GM23248 (cell line): ENCODE measurements at regions not wholly inside any gene's neighbourhood (a gene's known extent, or its start where the extent isn't known, plus 50 kb on each side); places are given as distances from the start of the nearest gene placed in this dataset.

Source experiments
- DNase-seq: peaks from one replicate; pipeline ENCODE4 v3.0.0-alpha.2; 2015
- H2AFZ ChIP-seq: fragments of 200-600 bp; sonication (generic); 2 replicates; pipeline ENCODE4 v1.6.1; 2016; ENCODE audit warnings: antibody characterized with exemption
- H3F3A ChIP-seq: fragments of 200-600 bp; sonication (generic); 2 replicates; pipeline ENCODE4 v1.6.1; 2016; ENCODE audit warnings: mild to moderate bottlenecking, antibody characterized with exemption, mixed run types; ENCODE audit not compliant: insufficient read depth
- H3K27ac ChIP-seq: fragments of 200-600 bp; sonication (generic); 2 replicates; pipeline ENCODE4 v1.5.1; 2016; ENCODE audit warnings: mild to moderate bottlenecking
- H3K27me3 ChIP-seq: fragments of 200-600 bp; sonication (generic); replicated peaks from 2 replicates; pipeline ENCODE4 v1.6.1; 2016; ENCODE audit warnings: mild to moderate bottlenecking; ENCODE audit not compliant: insufficient read depth
- H3K36me3 ChIP-seq: fragments of 200-600 bp; sonication (generic); 2 replicates; pipeline ENCODE4 v1.6.1; 2016; ENCODE audit warnings: low read depth, mild to moderate bottlenecking
- H3K4me1 ChIP-seq: fragments of 200-600 bp; sonication (generic); 2 replicates; pipeline ENCODE4 v1.6.1; 2016; ENCODE audit warnings: mild to moderate bottlenecking; ENCODE audit not compliant: insufficient read depth
- H3K4me2 ChIP-seq: fragments of 200-600 bp; sonication (generic); one replicate; pipeline ENCODE4 v1.6.1; 2016; ENCODE audit warnings: mild to moderate bottlenecking; ENCODE audit not compliant: unreplicated experiment
- H3K4me3 ChIP-seq: fragments of 200-600 bp; sonication (generic); 2 replicates; pipeline ENCODE4 v1.5.1; 2016; ENCODE audit warnings: mild to moderate bottlenecking
- H3K79me2 ChIP-seq: fragments of 200-600 bp; sonication (generic); 2 replicates; pipeline ENCODE4 v1.6.1; 2016; ENCODE audit warnings: mild to moderate bottlenecking; ENCODE audit not compliant: insufficient read depth
- H3K9ac ChIP-seq: fragments of 200-600 bp; sonication (generic); 2 replicates; pipeline ENCODE4 v1.6.1; 2016; ENCODE audit warnings: mild to moderate bottlenecking
- H3K9me2 ChIP-seq: fragments of 200-600 bp; sonication (generic); 2 replicates; pipeline ENCODE4 v1.6.1; 2016; ENCODE audit warnings: mixed run types, mild to moderate bottlenecking, moderate library complexity; ENCODE audit not compliant: insufficient read depth
- H3K9me3 ChIP-seq: fragments of 200-600 bp; sonication (generic); one replicate; pipeline ENCODE4 v1.6.1; 2017; ENCODE audit warnings: low read depth
- H4K20me1 ChIP-seq: fragments of 200-600 bp; sonication (generic); 2 replicates; pipeline ENCODE4 v1.6.0; 2016; ENCODE audit not compliant: insufficient read depth
- EZH2 ChIP-seq: fragments of 200-600 bp; sonication (generic); IDR thresholded peaks from 2 replicates; pipeline ENCODE4 v1.6.1; 2018; ENCODE audit warnings: antibody characterized with exemption, mild to moderate bottlenecking; ENCODE audit not compliant: insufficient read depth, poor library complexity, severe bottlenecking
- EZH2phosphoT487 ChIP-seq: fragments of 200-600 bp; sonication (generic); IDR thresholded peaks from 2 replicates; pipeline ENCODE4 v1.6.1; 2018; ENCODE audit warnings: antibody characterized with exemption, moderate library complexity, mild to moderate bottlenecking, low read depth; ENCODE audit not compliant: insufficient read depth
- WGBS, 2 experiments: methylation state at CpG; one replicate each; pipeline ENCODE4 v1.1.6; 2015 to 2017; ENCODE audit warnings: low lambda C conversion rate in 2 of 2, low coverage in 1 of 2; ENCODE audit errors: missing lambda C conversion rate in 2 of 2; 5-methylcytosine and 5-hydroxymethylcytosine counted together
- in situ Hi-C: fragments of 300-500 bp; cut with MboI; formaldehyde crosslinking; loops from 2 replicates; pipeline ENCODE4 v1.15.0; 2020

- H2AFZ ChIP-seq, result no peak overlapping the region
- H4K20me1 ChIP-seq, result no peaks in the 10 kb centered on the region
- no peaks in the 10 kb centered on the region for H3K36me3 ChIP-seq
- 96 to 100% methylated on average over 1 of the region's 1 CpG for WGBS, 2 experiments
- no peaks in the 10 kb centered on the region for H3K9me3 ChIP-seq
- no peak overlapping the region for H3K9ac ChIP-seq
- in situ Hi-C loops, result no loop called here
- H3F3A ChIP-seq, result peaks cover 14% of the 10 kb centered on the region
- H3K4me1 ChIP-seq, result peaks cover 29% of the 10 kb centered on the region
- no peak for DNase-seq
- no peak overlapping the region for H3K27ac ChIP-seq
- no peaks in the 10 kb centered on the region for H3K79me2 ChIP-seq
- no peaks in the 10 kb centered on the region for H3K27me3 ChIP-seq
- H3K4me3 ChIP-seq, result no peak overlapping the region
- no peak for TF ChIP-seq EZH2
- TF ChIP-seq EZH2phosphoT487, result no peak
- H3K4me2 ChIP-seq, result no peak overlapping the region
- no peaks in the 10 kb centered on the region for H3K9me2 ChIP-seq
Observed at GRCh38 chr3:29201604-29202003, 79.3 kb upstream of the RBMS3 start.

GRCh38 chr3:29202378-29202777, 78.5 kb upstream of the RBMS3 start:
- Histone ChIP-seq H3K4me2 (no peak overlapping the region), H2AFZ (no peak overlapping the region), H3K4me1 (peaks cover 29% of the 10 kb centered on the region), H3K9ac (no peak overlapping the region), H3F3A (peaks cover 14% of the 10 kb centered on the region), H3K27me3 (no peaks in the 10 kb centered on the region), H3K9me2 (no peaks in the 10 kb centered on the region), H3K9me3 (no peaks in the 10 kb centered on the region), H3K4me3 (no peak overlapping the region), H3K27ac (no peak overlapping the region), H3K36me3 (no peaks in the 10 kb centered on the region), H3K79me2 (no peaks in the 10 kb centered on the region), H4K20me1 (no peaks in the 10 kb centered on the region)
- TF ChIP-seq EZH2phosphoT487, result no peak
- no peak for TF ChIP-seq EZH2
- peak; percentile 44 for DNase-seq
- in situ Hi-C loops, result no loop called here
- WGBS, 2 experiments, result 25 to 33% methylated on average over 4 of the region's 4 CpGs

GRCh38 chr3:29203851-29204250, 77.0 kb upstream of the RBMS3 start:
- Histone ChIP-seq H3K27me3 (no peaks in the 10 kb centered on the region), H3K27ac (no peak overlapping the region), H3K9me3 (no peaks in the 10 kb centered on the region), H3K79me2 (no peaks in the 10 kb centered on the region), H3F3A (peaks cover 14% of the 10 kb centered on the region), H3K9me2 (no peaks in the 10 kb centered on the region), H3K36me3 (no peaks in the 10 kb centered on the region), H3K4me2 (peak overlapping the region; percentile 21), H4K20me1 (no peaks in the 10 kb centered on the region), H3K4me1 (peaks cover 29% of the 10 kb centered on the region), H2AFZ (no peak overlapping the region), H3K4me3 (no peak overlapping the region), H3K9ac (no peak overlapping the region)
- in situ Hi-C loops, result no loop called here
- 40 to 62% methylated on average over 1 of the region's 1 CpG for WGBS, 2 experiments
- DNase-seq, result peak; percentile 35
- TF ChIP-seq EZH2phosphoT487 (no peak), EZH2 (no peak)

GRCh38 chr3:29207427-29207826, 73.4 kb upstream of the RBMS3 start:
- in situ Hi-C loops, result no loop called here
- Histone ChIP-seq H3K4me1 (peaks cover 19% of the 10 kb centered on the region), H3K4me2 (no peak overlapping the region), H3K9ac (no peak overlapping the region), H4K20me1 (no peaks in the 10 kb centered on the region), H3K27me3 (no peaks in the 10 kb centered on the region), H3K9me3 (no peaks in the 10 kb centered on the region), H2AFZ (no peak overlapping the region), H3K79me2 (no peaks in the 10 kb centered on the region), H3F3A (peaks cover 14% of the 10 kb centered on the region), H3K27ac (no peak overlapping the region), H3K4me3 (no peak overlapping the region), H3K36me3 (no peaks in the 10 kb centered on the region), H3K9me2 (no peaks in the 10 kb centered on the region)
- TF ChIP-seq EZH2phosphoT487 (no peak), EZH2 (no peak)
- 28 to 44% methylated on average over 1 of the region's 1 CpG for WGBS, 2 experiments
- no peak for DNase-seq

- Histone ChIP-seq H3K79me2 (no peaks in the 10 kb centered on the region), H4K20me1 (no peaks in the 10 kb centered on the region), H2AFZ (no peak overlapping the region), H3K9me3 (no peaks in the 10 kb centered on the region), H3K27me3 (no peaks in the 10 kb centered on the region), H3K36me3 (no peaks in the 10 kb centered on the region), H3K4me3 (no peak overlapping the region), H3K4me1 (no peaks in the 10 kb centered on the region; the same call in 1 of the 2 replicates), H3K4me2 (no peak overlapping the region), H3K9ac (no peak overlapping the region), H3K27ac (no peak overlapping the region), H3K9me2 (no peaks in the 10 kb centered on the region), H3F3A (no peaks in the 10 kb centered on the region)
- in situ Hi-C loops, result no loop called here
- DNase-seq, result no peak
- WGBS, 2 experiments, result 75 to 81% methylated on average over 2 of the region's 2 CpGs
- no peak for TF ChIP-seq EZH2phosphoT487
- TF ChIP-seq EZH2, result no peak
Observed at GRCh38 chr3:29212789-29213433, 68.0 kb upstream of the RBMS3 start.
